ENCODE measurements at regions not wholly inside any gene's neighbourhood (a gene's known extent, or its start where the extent isn't known, plus 50 kb on each side); places are given as distances from the start of the nearest gene placed in this dataset.
"Not testable (repeated sequence)": the region's sequence is repeated elsewhere in the genome, so short reads cannot be mapped to it uniquely, and the experiment has no call there.

DNA sequence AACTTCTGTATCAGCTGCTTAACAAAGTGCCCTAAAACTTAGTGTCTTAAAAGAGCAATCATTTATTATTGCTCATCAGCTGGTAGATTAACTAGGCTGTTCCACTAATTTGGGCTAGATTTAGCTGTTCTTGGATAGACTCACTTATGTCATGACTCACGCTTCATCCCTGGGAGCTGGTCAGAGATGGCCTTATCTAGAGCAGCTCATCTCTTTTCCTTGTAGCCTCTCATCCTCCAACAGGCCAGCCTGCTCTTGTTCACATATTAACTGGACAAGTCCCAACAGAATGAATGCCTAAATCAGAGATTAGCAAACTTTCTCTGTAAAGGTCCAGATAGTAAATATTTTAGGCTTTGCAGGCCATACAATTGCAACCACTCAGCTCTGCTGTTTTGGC lies 66.9 kb upstream of the PLAAT1 start:
- Mint-ChIP-seq H3K4me1 (ENCODE audit: low read depth) (no peaks in the 10 kb centered on the region), H3K4me3 (no peak overlapping the region), H3K27ac (no peak overlapping the region), H3K9me3 (no peaks in the 10 kb centered on the region), H3K27me3 (peaks cover 5% of the 10 kb centered on the region), H3K36me3 (ENCODE audit: low read depth) (no peaks in the 10 kb centered on the region)

DNA sequence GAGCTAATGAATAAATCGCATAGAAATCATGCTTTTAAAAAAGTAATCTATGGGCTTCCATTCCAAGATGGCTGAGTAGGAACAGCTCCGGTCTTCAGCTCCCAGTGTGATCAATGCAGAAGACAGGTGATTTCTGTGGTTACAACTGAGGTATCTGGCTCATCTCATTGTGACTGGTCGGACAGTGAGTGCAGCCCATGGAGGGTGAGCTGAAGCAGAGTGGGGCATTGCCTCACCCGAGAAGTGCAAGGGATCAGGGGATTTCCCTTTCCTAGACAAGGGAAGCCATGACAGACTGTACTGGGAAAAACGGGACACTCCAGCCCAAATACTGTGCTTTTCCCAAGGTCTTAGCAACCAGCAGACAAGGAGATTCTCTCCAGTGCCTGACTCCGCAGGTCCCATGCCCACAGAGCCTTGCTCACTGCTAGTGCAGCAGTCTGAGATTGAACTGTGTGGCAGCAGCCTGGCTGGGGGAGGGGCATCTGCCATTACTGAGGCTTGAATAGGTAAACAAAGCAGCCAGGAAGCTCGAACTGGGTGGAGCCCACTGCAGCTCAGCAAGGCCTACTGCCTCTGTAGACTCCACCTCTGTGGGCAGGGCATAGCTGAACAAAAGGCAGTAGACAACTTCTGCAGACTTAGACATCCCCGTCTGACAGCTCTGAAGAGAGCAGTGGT lies 61.5 kb upstream of the PLAAT1 start:
- not testable (repeated sequence) for H3K27me3 Mint-ChIP-seq; H3K4me3 Mint-ChIP-seq; H3K4me1 Mint-ChIP-seq (ENCODE audit: low read depth); H3K27ac Mint-ChIP-seq; H3K9me3 Mint-ChIP-seq; H3K36me3 Mint-ChIP-seq (ENCODE audit: low read depth)

DNA sequence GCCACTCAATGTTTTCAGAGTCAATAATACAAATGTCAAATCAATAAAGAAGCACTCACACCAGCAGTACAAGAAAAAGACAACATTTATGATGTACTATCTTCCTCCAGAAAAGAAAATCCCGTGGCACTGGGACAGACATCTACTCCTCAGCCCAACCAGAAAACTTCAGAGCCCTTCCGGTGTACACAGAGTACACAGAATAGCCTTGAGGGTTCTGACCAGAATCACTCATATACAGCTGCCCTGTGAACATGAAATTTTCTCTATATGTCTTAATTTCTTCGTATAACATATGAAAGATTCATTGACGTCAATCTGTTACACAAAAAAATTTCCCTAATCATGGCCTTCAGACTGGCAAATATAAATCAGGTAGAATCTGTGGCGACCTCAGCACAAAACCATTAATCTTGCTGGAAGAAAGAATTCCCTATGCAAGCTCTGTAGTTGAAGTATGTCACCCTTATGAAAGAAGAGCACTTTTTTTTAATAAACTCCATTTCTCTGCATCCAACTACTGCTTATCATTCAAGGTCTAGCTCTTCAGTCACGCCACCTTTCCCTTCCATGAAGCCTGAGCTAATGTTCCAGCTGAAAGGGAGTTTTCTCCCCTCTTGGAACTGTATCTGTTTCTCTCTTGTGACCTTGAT lies 53.8 kb upstream of the PLAAT1 start:
- H3K4me3 Mint-ChIP-seq: no peak overlapping the region
- H3K4me1 Mint-ChIP-seq (ENCODE audit: low read depth): no peaks in the 10 kb centered on the region
- H3K27me3 Mint-ChIP-seq: peaks cover 5% of the 10 kb centered on the region

DNA sequence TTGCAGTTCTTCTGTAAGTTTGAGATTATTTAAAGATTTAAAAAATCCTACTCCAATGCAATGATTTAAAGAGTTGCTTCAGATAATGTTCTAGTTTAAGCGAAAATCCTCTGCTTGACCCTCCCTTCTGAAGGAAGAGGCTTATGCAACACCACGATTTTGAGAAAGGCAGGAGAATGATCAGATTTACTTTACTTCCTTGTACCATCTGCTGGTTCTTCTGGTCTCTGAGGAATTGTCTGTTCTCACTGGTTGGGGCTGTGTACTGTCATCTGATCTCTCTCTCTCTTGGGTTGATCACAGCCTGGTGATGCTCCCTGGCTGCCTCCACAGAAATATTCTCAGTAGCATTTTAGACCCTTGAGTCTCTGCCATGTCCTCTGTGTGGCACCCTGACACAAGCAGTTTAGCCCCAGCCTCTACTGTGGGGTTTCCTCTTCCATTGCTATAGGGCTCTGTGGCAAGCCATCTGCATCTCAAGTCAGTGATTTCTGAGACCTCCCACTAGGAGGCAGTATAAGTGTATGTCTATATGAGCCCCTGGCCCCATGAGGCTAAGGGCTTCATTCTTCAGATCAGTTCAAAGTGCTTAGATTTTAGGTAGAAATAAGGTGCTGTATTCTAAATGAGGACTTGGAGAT lies 50.8 kb upstream of the PLAAT1 start:
- Mint-ChIP-seq H3K27ac (no peak overlapping the region), H3K4me1 (ENCODE audit: low read depth) (no peaks in the 10 kb centered on the region), H3K36me3 (ENCODE audit: low read depth) (no peaks in the 10 kb centered on the region), H3K4me3 (no peak overlapping the region), H3K27me3 (peaks cover 5% of the 10 kb centered on the region), H3K9me3 (no peaks in the 10 kb centered on the region)

More for the DNA sequence above, 53.8 kb upstream of the PLAAT1 start:
- no peaks in the 10 kb centered on the region for H3K36me3 Mint-ChIP-seq (ENCODE audit: low read depth)
- no peaks in the 10 kb centered on the region for H3K9me3 Mint-ChIP-seq
- no peak overlapping the region for H3K27ac Mint-ChIP-seq
